HG02571 (cell line): ENCODE measurements at regions not wholly inside any gene's neighbourhood (a gene's known extent, or its start where the extent isn't known, plus 50 kb on each side); places are given as distances from the start of the nearest gene placed in this dataset.

Source experiments
- ATAC-seq: cut with Tn5 transposase; IDR thresholded peaks from one replicate; pipeline ENCODE4 v1.9.1; 2021; ENCODE audit warnings: mild to moderate bottlenecking, moderate library complexity; ENCODE audit not compliant: unreplicated experiment

GRCh38 chr11:123305601-123306375 lies 110.7 kb upstream of the CLMP start:
- no peak for ATAC-seq

GRCh38 chr11:123304828-123305466 lies 109.9 kb upstream of the CLMP start:
- no peak for ATAC-seq

GRCh38 chr11:123303924-123304323 lies 108.9 kb upstream of the CLMP start:
- no peak for ATAC-seq

- no peak for ATAC-seq
Observed at GRCh38 chr11:123302751-123303195, 107.7 kb upstream of the CLMP start.

- peak; percentile 66 for ATAC-seq
Observed at GRCh38 chr11:123301696-123302400, 106.8 kb upstream of the CLMP start.

GRCh38 chr11:123301013-123301591 lies 106.1 kb upstream of the CLMP start:
- no peak for ATAC-seq

- no peak for ATAC-seq
Observed at GRCh38 chr11:123299721-123300120, 104.7 kb upstream of the CLMP start.

- no peak for ATAC-seq
Observed at GRCh38 chr11:123298488-123299447, 103.7 kb upstream of the CLMP start.

GRCh38 chr11:123292647-123293046 lies 97.6 kb upstream of the CLMP start:
- ATAC-seq: no peak

- no peak for ATAC-seq
Observed at GRCh38 chr11:123291201-123291869, 96.3 kb upstream of the CLMP start.

- no peak for ATAC-seq
Observed at GRCh38 chr11:123286761-123287160, 91.7 kb upstream of the CLMP start.

- no peak for ATAC-seq
Observed at GRCh38 chr11:123286255-123286654, 91.2 kb upstream of the CLMP start.

GRCh38 chr11:123284454-123284853 lies 89.4 kb upstream of the CLMP start:
- no peak for ATAC-seq

GRCh38 chr11:123282597-123282996 lies 87.5 kb upstream of the CLMP start:
- no peak for ATAC-seq

GRCh38 chr11:123273616-123274015 lies 78.6 kb upstream of the CLMP start:
- no peak for ATAC-seq

GRCh38 chr11:123272565-123272964 lies 77.5 kb upstream of the CLMP start:
- ATAC-seq: no peak

GRCh38 chr11:123268156-123268555 lies 73.1 kb upstream of the CLMP start:
- no peak for ATAC-seq

- ATAC-seq: no peak
Observed at GRCh38 chr11:123265951-123266350, 70.9 kb upstream of the CLMP start.

- ATAC-seq: no peak
Observed at GRCh38 chr11:123264431-123264780, 69.4 kb upstream of the CLMP start.
